Trophoblast cell (in vitro differentiated cells and primary cell): ENCODE measurements at regions not wholly inside any gene's neighbourhood (a gene's known extent, or its start where the extent isn't known, plus 50 kb on each side); places are given as distances from the start of the nearest gene placed in this dataset.
A peak's percentile ranks its signal among the peaks of the same experiment; 100 is the strongest.
"Not testable (repeated sequence)": the region's sequence is repeated elsewhere in the genome, so short reads cannot be mapped to it uniquely, and the experiment has no call there.

Experiments used
- DNase-seq, 2 donors: peaks; one replicate each; pipeline ENCODE4 v3.0.0-alpha.2; 2016
- H2AFZ ChIP-seq: 2 replicates; pipeline ENCODE4 v1.6.1; 2013; ENCODE audit warnings: low read length, moderate library complexity, mild to moderate bottlenecking; ENCODE audit not compliant: insufficient read depth, poor library complexity
- H2AK5ac ChIP-seq: 2 replicates; pipeline ENCODE4 v1.6.1; 2013; ENCODE audit warnings: mild to moderate bottlenecking, low read length
- H2BK120ac ChIP-seq: 2 replicates; pipeline ENCODE4 v1.6.1; 2013; ENCODE audit warnings: low read length, mild to moderate bottlenecking, moderate library complexity; ENCODE audit not compliant: insufficient read depth, poor library complexity
- H2BK12ac ChIP-seq: 2 replicates; pipeline ENCODE4 v1.6.1; 2013; ENCODE audit warnings: mild to moderate bottlenecking, low read length, moderate library complexity
- H2BK5ac ChIP-seq: 2 replicates; pipeline ENCODE4 v1.6.1; 2013; ENCODE audit warnings: low read length, low read depth, moderate library complexity, mild to moderate bottlenecking; ENCODE audit not compliant: poor library complexity
- H3K14ac ChIP-seq: 2 replicates; pipeline ENCODE4 v1.6.1; 2013; ENCODE audit warnings: mild to moderate bottlenecking, low read length
- H3K18ac ChIP-seq: 2 replicates; pipeline ENCODE4 v1.6.1; 2013; ENCODE audit warnings: mild to moderate bottlenecking, low read length
- H3K23ac ChIP-seq: 2 replicates; pipeline ENCODE4 v1.6.1; 2013; ENCODE audit warnings: low read length
- H3K27ac ChIP-seq: 2 replicates; pipeline ENCODE4 v1.5.1; 2013; ENCODE audit warnings: low read depth, mild to moderate bottlenecking, inconsistent platforms, low read length, moderate library complexity
- H3K27me3 ChIP-seq: 2 replicates; pipeline ENCODE4 v1.6.1; 2013; ENCODE audit warnings: inconsistent platforms, mild to moderate bottlenecking, low read length, moderate library complexity; ENCODE audit not compliant: insufficient read depth
- H3K36me3 ChIP-seq, 2 experiments: 1 replicate in 1 of 2; 2 replicates in 1 of 2; pipeline ENCODE4 v1.6.1; 2013; ENCODE audit warnings: low read length in 2 of 2, mild to moderate bottlenecking in 2 of 2, moderate library complexity in 1 of 2; ENCODE audit not compliant: insufficient read depth in 2 of 2, control insufficient read depth in 1 of 2
- H3K4ac ChIP-seq: 2 replicates; pipeline ENCODE4 v1.6.1; 2013; ENCODE audit warnings: low read depth, mild to moderate bottlenecking, low read length, moderate library complexity
- H3K4me1 ChIP-seq, 2 experiments: 1 replicate in 1 of 2; 2 replicates in 1 of 2; pipeline ENCODE4 v1.6.1; 2013; ENCODE audit warnings: low read length in 2 of 2, mild to moderate bottlenecking in 2 of 2, moderate library complexity in 1 of 2; ENCODE audit not compliant: insufficient read depth in 2 of 2, control insufficient read depth in 1 of 2
- H3K4me2 ChIP-seq: 2 replicates; pipeline ENCODE4 v1.6.1; 2013; ENCODE audit warnings: inconsistent platforms, mild to moderate bottlenecking, low read length, moderate library complexity
- H3K4me3 ChIP-seq: 2 replicates; pipeline ENCODE4 v1.5.1; 2013; ENCODE audit warnings: mild to moderate bottlenecking, low read depth, low read length, inconsistent platforms
- H3K79me1 ChIP-seq: one replicate; pipeline ENCODE4 v1.6.1; 2013; ENCODE audit warnings: low read length
- H3K79me2 ChIP-seq: 2 replicates; pipeline ENCODE4 v1.6.1; 2013; ENCODE audit warnings: low read length, mild to moderate bottlenecking; ENCODE audit not compliant: control insufficient read depth, insufficient read depth, poor library complexity
- H3K9ac ChIP-seq: 2 replicates; pipeline ENCODE4 v1.6.1; 2013; ENCODE audit warnings: mild to moderate bottlenecking, low read length
- H3K9me3 ChIP-seq: 2 replicates; pipeline ENCODE4 v1.6.1; 2013; ENCODE audit warnings: low read depth, mild to moderate bottlenecking, control low read depth, inconsistent platforms, low read length; ENCODE audit not compliant: insufficient read depth
- H4K12ac ChIP-seq: 2 replicates; pipeline ENCODE4 v1.6.1; 2013; ENCODE audit warnings: low read depth, mild to moderate bottlenecking, low read length, moderate library complexity
- H4K8ac ChIP-seq: 2 replicates; pipeline ENCODE4 v1.6.1; 2013; ENCODE audit warnings: low read depth, mild to moderate bottlenecking, low read length, moderate library complexity
- H4K91ac ChIP-seq: one replicate; pipeline ENCODE4 v1.6.1; 2013; ENCODE audit warnings: low read depth, mild to moderate bottlenecking, low read length, moderate library complexity
- WGBS: extraction: QIAGEN DNeasy Blood & Tissue Kit; methylation state at CpG from one replicate; pipeline ENCODE4 v1.1.7; 2013; ENCODE audit warnings: missing lambda C conversion rate; ENCODE audit not compliant: insufficient read length, insufficient coverage; ENCODE audit errors: extremely low coverage; 5-methylcytosine and 5-hydroxymethylcytosine counted together

DNA sequence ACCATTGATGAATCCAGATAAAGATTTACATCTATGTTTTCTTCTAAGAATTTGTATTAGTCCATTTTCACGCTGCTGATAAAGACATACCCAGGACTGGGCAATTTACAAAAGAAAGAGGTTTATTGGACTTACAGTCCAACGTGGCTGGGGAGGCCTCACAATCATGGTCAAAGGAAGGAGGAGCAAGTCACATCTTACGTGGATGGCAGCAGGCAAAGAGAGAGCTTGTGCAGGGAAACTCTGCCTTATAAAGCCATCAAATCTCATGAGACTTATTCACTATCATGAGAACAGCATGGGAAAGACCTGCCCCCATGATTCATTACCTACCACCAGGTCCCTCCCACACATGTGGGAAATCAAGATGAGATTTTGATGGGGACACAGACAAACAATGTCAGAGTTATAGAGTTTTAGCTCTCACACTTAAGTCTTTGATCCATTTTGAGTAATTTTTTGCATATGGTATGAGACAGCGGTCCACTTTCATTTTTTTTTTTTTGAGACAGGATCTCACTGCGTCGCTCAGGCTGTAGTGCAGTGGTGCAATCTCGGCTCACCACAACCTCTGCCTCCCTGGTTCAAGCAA lies 53.5 kb upstream of the JADE2 start:
- H3K27me3 ChIP-seq, H2BK5ac ChIP-seq, H2AFZ ChIP-seq, H3K18ac ChIP-seq, H3K4me3 ChIP-seq, H3K36me3 ChIP-seq, H3K9ac ChIP-seq, H4K91ac ChIP-seq, H3K27ac ChIP-seq, H3K4me1 ChIP-seq, H2AK5ac ChIP-seq, H3K14ac ChIP-seq, H3K79me2 ChIP-seq, H3K23ac ChIP-seq, H2BK120ac ChIP-seq, H3K4ac ChIP-seq, H3K9me3 ChIP-seq, H4K8ac ChIP-seq, H4K12ac ChIP-seq, H3K4me2 ChIP-seq, H2BK12ac ChIP-seq, DNase-seq, H3K79me1 ChIP-seq: not testable (repeated sequence)
- WGBS, result no CpG with 5 or more reads among the region's 7 CpGs

DNA sequence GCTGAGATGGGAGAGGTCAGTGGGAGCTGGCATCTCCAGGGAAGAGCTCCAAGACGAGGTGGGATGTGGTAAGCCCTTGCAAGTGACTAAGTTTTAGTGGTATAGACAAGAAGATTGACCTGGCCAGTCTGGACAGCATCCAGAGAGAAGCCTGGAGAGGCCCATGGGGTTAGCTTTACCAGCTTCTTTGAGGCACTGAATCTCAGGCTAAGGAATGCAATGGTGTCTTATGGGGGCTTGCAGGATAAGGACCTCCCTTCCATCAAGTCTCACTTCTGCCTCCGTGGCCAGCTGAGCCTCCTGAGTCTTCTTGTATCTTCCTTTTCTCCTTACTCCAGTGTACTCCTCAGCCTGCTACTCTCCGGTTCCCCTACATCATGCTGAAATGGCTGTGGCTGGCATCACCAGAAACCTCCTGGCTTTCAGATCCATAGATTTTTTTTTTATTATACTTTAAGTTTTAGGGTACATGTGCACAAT lies 56.5 kb upstream of the JADE2 start:
- Histone ChIP-seq H2AK5ac (no peak overlapping the region), H3K36me3 (no peaks in the 10 kb centered on the region)
- WGBS, result no CpG with 5 or more reads among the region's 3 CpGs

DNA sequence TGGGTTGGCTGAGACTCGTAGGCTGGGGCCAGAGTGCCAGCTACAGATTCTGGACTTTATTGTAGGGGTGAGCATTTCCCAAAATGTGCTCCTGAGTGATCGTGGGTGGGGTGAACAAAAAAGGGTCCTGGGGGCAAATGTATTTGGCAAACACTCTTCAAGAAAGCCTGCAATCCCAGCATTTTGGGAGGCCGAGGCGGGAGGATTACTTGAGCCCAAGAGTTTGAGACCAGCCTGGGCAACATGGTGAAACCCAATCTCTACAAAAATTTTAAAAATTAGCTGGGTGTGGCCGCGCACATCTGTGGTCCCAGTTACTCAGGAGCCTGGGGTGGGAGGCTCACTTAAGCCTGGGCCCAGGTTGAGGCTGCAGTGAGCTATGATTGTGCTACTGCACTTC lies 55.5 kb upstream of the CDKN2AIPNL start:
- peaks cover 9 to 16% of the 10 kb centered on the region in 2 experiments for H3K4me1 ChIP-seq
- no peak for DNase-seq
- no peak overlapping the region for H3K4me2 ChIP-seq
- H3K23ac ChIP-seq, result no peak overlapping the region
- no peak overlapping the region for H2BK5ac ChIP-seq
- H4K8ac ChIP-seq, result no peak overlapping the region
- no peak overlapping the region for H4K91ac ChIP-seq
- H3K79me2 ChIP-seq, result no peaks in the 10 kb centered on the region
- H4K12ac ChIP-seq, result no peak overlapping the region
- H3K36me3 ChIP-seq, result no peaks in the 10 kb centered on the region
- no peak overlapping the region for H3K4me3 ChIP-seq
- H3K9ac ChIP-seq, result no peak overlapping the region
- no CpG with 5 or more reads among the region's 6 CpGs for WGBS
- H2BK12ac ChIP-seq, result no peak overlapping the region
- H3K4ac ChIP-seq, result no peak overlapping the region
- H3K79me1 ChIP-seq, result peaks cover 11% of the 10 kb centered on the region
- no peak overlapping the region for H3K18ac ChIP-seq
- no peak overlapping the region for H2AK5ac ChIP-seq
- H2BK120ac ChIP-seq, result no peak overlapping the region
- H3K27ac ChIP-seq, result no peak overlapping the region
- H2AFZ ChIP-seq, result no peak overlapping the region
- no peaks in the 10 kb centered on the region for H3K27me3 ChIP-seq
- no peak overlapping the region for H3K14ac ChIP-seq
- peaks cover 2% of the 10 kb centered on the region for H3K9me3 ChIP-seq

More for the DNA sequence above, 56.5 kb upstream of the JADE2 start:
- Histone ChIP-seq H2BK12ac (no peak overlapping the region), H3K79me1 (peaks cover 11% of the 10 kb centered on the region), H2AFZ (no peak overlapping the region), H3K27me3 (no peaks in the 10 kb centered on the region), H3K4me2 (no peak overlapping the region), H2BK120ac (no peak overlapping the region), H3K14ac (no peak overlapping the region), H2BK5ac (no peak overlapping the region), H3K4me1 (peaks cover 9 to 16% of the 10 kb centered on the region in 2 experiments), H4K8ac (no peak overlapping the region), H4K91ac (no peak overlapping the region), H3K9ac (no peak overlapping the region), H3K23ac (no peak overlapping the region), H3K9me3 (peaks cover 2% of the 10 kb centered on the region), H3K4me3 (no peak overlapping the region), H3K79me2 (no peaks in the 10 kb centered on the region), H3K27ac (no peak overlapping the region), H3K4ac (no peak overlapping the region), H3K18ac (no peak overlapping the region), H4K12ac (no peak overlapping the region)
- DNase-seq, result no peak

DNA sequence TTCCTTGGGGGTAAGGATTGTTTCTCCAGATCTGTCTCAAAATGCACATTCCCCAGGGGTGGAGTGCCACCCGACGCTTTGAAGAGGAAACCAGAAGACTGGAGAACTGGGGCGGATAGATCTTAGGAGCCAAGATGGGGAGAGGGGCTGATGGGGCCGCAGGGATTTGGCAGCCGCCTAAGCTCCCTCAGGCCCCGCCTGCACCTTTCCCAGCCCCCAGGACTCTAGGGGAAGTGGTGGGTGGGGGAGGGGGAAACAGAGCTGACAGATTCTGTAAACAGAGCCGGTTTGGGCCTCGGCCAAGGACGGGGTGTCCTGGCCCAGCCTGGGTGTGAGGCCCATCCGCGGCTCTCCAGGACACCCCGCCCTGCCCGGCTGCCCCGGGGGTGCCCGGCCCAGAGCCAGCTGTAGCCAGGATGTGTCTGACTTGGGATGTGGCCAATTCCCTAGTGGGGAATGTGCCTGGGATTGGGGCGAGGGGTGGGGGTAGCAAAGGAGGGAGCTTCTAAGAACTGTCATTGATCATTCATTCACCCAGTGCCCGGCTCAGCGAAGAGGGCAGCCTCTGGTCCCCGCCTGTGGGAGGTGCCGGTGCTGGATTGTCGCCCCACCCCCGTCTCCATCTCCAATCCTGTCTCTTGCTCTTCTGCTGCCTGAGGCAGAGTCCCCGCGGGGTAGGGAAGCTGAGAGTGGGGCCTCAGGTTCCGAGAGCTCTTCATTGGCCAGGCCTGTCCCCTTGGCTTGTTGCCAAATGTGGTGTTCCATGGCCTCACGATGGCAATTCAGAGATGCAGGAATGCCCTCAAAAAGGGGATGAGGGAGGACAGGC lies 54.8 kb upstream of the CDKN2AIPNL start:
- peak; percentile 38 to 62 for DNase-seq

More for the DNA sequence above, 54.8 kb upstream of the CDKN2AIPNL start:
- Histone ChIP-seq H2AFZ (peak overlapping the region; percentile 28), H3K23ac (no peak overlapping the region), H2BK5ac (peak overlapping the region; percentile 80), H3K4me3 (no peak overlapping the region), H3K9ac (peak overlapping the region; percentile 9), H4K8ac (peak overlapping the region; percentile 94), H3K27ac (peak overlapping the region; percentile 70), H2BK12ac (peak overlapping the region; percentile 83), H4K91ac (peak overlapping the region; percentile 80), H4K12ac (peak overlapping the region; percentile 39), H3K9me3 (peaks cover 2% of the 10 kb centered on the region), H2AK5ac (no peak overlapping the region), H3K79me1 (peaks cover 11% of the 10 kb centered on the region), H3K27me3 (no peaks in the 10 kb centered on the region), H3K79me2 (no peaks in the 10 kb centered on the region), H3K36me3 (no peaks in the 10 kb centered on the region), H3K18ac (peak overlapping the region; percentile 84), H2BK120ac (peak overlapping the region; percentile 49), H3K4me1 (peaks cover 9 to 16% of the 10 kb centered on the region in 2 experiments), H3K4ac (peak overlapping the region; percentile 0), H3K4me2 (peak overlapping the region; percentile 79), H3K14ac (peak overlapping the region; percentile 89)
- no CpG with 5 or more reads among the region's 26 CpGs for WGBS
